ENCODE measurements at regions not wholly inside any gene's neighbourhood (a gene's known extent, or its start where the extent isn't known, plus 50 kb on each side); places are given as distances from the start of the nearest gene placed in this dataset.

DNA sequence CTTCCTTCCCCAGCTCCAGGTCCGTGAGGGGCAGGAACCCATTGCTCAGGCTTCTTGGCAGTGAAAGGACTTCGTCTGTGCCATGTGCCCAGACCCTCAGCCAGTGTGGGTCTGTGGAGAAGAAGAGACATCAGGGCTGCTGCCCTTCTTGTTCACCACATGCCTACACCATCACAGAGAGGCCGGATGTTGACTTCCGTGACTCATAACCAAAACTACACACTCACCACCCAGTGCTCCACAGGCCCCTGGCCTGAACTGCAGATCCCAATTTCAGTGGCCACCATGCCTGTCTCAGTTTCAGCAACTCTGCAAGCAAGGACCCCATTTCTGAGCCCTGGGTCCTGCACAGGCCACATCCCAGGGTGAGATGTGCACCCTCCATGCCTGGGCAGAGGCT lies 332.6 kb upstream of the SALL3 start:
- Histone ChIP-seq H3K36me3 (ENCODE audit: low read depth, missing control alignments) (no peaks in the 10 kb centered on the region), H3K27ac (no peak overlapping the region), H3K4me1 (no peaks in the 10 kb centered on the region), H3K9me3 (no peaks in the 10 kb centered on the region), H3K27me3 (no peaks in the 10 kb centered on the region), H3K4me3 (no peak overlapping the region)
- TF ChIP-seq POLR2A (IDR thresholded peaks at IDR 0.05) = no peak
- no peak for DNase-seq
- intact Hi-C loops (cut with DNase I; ENCODE audit: low total_unique reads) = no loop called here
- WGBS, 2 donors = 85 to 86% methylated on average over 3 to 4 of the region's 4 CpGs

DNA sequence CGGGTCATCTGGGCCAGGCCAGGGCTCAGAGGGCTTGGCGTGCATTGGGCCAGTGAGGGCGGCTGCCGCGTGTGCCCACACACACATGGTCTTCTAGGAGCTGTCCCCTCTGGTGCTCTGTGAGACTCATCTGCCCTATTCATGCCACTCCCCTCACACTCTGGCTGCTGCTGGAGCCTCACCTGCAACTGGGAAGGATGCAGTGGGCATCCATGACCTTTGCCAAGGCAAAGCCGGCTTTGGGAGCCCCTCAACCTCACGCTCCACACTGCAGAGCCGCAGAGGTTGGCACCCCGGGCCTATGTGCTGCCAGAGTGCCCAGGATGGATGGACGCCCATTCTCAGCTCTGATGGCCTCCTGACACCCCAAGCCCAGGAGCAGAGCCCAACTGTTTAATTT lies 330.2 kb upstream of the SALL3 start:
- Histone ChIP-seq H3K9me3 (no peaks in the 10 kb centered on the region), H3K36me3 (ENCODE audit: low read depth, missing control alignments) (no peaks in the 10 kb centered on the region), H3K27me3 (no peaks in the 10 kb centered on the region), H3K4me3 (no peak overlapping the region), H3K27ac (no peak overlapping the region), H3K4me1 (no peaks in the 10 kb centered on the region)
- intact Hi-C loops (cut with DNase I; ENCODE audit: low total_unique reads) = no loop called here
- no peak for DNase-seq
- TF ChIP-seq, protein P1, sequence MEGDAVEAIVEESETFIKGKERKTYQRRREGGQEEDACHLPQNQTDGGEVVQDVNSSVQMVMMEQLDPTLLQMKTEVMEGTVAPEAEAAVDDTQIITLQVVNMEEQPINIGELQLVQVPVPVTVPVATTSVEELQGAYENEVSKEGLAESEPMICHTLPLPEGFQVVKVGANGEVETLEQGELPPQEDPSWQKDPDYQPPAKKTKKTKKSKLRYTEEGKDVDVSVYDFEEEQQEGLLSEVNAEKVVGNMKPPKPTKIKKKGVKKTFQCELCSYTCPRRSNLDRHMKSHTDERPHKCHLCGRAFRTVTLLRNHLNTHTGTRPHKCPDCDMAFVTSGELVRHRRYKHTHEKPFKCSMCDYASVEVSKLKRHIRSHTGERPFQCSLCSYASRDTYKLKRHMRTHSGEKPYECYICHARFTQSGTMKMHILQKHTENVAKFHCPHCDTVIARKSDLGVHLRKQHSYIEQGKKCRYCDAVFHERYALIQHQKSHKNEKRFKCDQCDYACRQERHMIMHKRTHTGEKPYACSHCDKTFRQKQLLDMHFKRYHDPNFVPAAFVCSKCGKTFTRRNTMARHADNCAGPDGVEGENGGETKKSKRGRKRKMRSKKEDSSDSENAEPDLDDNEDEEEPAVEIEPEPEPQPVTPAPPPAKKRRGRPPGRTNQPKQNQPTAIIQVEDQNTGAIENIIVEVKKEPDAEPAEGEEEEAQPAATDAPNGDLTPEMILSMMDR (IDR thresholded peaks at IDR 0.05) = no peak
- no peak for TF ChIP-seq POLR2A (IDR thresholded peaks at IDR 0.05)
- WGBS, 2 donors = 92% methylated on average over 10 of the region's 10 CpGs; no CpG with 5 or more reads in 1 of the 2 donors

DNA sequence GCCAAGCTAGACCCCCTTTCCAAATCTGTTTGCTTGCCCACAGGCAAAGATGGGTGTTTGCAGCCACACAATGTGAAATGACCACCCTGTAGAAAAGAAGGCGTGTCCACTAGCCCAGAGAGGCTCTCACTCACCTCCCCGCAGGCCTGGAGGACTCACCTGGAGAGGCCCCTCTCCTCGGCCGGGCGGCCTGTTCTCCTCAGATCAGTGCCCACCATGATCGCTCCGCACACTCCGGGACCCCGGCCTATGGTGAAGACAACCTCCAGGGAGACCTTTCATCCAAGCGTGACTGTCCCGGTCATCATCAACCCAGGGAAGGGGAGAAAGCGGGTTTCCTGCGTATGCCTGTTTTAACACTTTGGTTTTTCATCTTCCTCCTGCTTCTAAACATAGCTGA lies 328.7 kb upstream of the SALL3 start:
- H3K36me3 ChIP-seq (ENCODE audit: low read depth, missing control alignments) = no peaks in the 10 kb centered on the region
- H3K27me3 ChIP-seq = no peaks in the 10 kb centered on the region
- WGBS, 2 donors = 94 to 95% methylated on average over 13 of the region's 13 CpGs
- H3K9me3 ChIP-seq = no peaks in the 10 kb centered on the region
- no peak for TF ChIP-seq POLR2A (IDR thresholded peaks at IDR 0.05)
- TF ChIP-seq, protein P1 (IDR thresholded peaks at IDR 0.05) = no peak
- H3K4me1 ChIP-seq = no peaks in the 10 kb centered on the region
- DNase-seq = no peak
- H3K27ac ChIP-seq = no peak overlapping the region
- H3K4me3 ChIP-seq = no peak overlapping the region
- intact Hi-C loops (cut with DNase I; ENCODE audit: low total_unique reads) = no loop called here

DNA sequence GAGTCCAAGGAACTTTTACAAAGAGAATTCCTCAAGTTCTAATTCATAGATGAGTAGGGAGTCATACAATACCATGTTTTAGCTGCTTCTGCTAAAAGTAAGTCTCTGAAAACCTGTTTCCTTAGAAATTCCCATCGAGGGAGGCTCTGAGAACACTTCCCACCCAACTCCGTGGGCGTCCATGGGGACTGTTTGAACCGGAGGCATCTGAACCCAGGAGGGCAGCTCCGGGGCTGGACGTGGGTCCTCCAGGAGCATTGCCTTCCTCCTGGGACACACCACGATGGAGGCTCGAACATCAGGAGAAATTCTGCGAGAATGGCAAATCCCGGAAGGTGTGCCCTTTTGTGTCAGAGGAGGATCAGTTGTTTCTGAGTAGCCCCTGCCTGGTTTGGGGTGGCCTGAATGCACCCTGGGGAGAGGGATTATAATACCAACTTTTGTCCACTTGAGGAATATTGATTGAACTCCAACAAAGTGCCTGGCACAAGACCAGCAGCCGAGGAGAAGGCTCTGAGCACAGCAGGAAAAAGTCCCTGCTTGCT lies 327.5 kb upstream of the SALL3 start:
- DNase-seq = no peak
- TF ChIP-seq POLR2A (IDR thresholded peaks at IDR 0.05) = no peak
- TF ChIP-seq, protein P1 (IDR thresholded peaks at IDR 0.05) = no peak
- H3K4me1 ChIP-seq = no peaks in the 10 kb centered on the region
- no peaks in the 10 kb centered on the region for H3K9me3 ChIP-seq
- no peaks in the 10 kb centered on the region for H3K36me3 ChIP-seq (ENCODE audit: low read depth, missing control alignments)
- H3K4me3 ChIP-seq = no peak overlapping the region
- no peaks in the 10 kb centered on the region for H3K27me3 ChIP-seq
- H3K27ac ChIP-seq = no peak overlapping the region
- intact Hi-C loops (cut with DNase I; ENCODE audit: low total_unique reads) = no loop called here
- 73 to 74% methylated on average over 8 to 11 of the region's 11 CpGs for WGBS, 2 donors

DNA sequence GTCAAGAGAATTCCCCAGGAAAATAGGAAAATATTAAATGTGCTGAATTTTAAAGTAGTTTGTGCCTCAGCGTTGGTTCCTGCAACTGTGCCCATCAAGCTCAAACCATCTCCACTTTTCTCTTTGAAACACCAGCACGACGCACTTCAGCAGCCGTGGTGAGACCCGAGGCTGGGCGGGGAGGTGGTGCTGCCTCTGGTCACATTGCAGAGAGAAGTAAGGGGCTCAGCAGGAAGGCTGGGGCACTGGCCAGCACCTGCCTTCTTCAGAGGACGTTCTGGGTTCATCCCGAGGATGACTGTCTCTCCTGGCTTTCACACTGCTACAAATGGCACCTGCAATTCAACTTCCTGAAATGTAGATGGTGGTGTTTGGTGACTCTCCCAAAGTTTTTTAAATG lies 323.7 kb upstream of the SALL3 start:
- Histone ChIP-seq H3K36me3 (ENCODE audit: low read depth, missing control alignments) (no peaks in the 10 kb centered on the region), H3K27ac (no peak overlapping the region), H3K4me3 (no peak overlapping the region), H3K27me3 (no peaks in the 10 kb centered on the region), H3K9me3 (no peaks in the 10 kb centered on the region), H3K4me1 (no peaks in the 10 kb centered on the region)
- 65 to 87% methylated on average over 8 of the region's 8 CpGs for WGBS, 2 donors
- TF ChIP-seq, protein P1 (IDR thresholded peaks at IDR 0.05) = no peak
- no peak for TF ChIP-seq POLR2A (IDR thresholded peaks at IDR 0.05)
- intact Hi-C loops (cut with DNase I; ENCODE audit: low total_unique reads) = no loop called here
- no peak for DNase-seq
